GM23338 (cell line): ENCODE measurements at regions not wholly inside any gene's neighbourhood (a gene's known extent, or its start where the extent isn't known, plus 50 kb on each side); places are given as distances from the start of the nearest gene placed in this dataset.

Experiments used
- ATAC-seq: fragments of 200-7000 bp; cut with Tn5 transposase; 3 replicates; pipeline ENCODE4 v1.9.1; 2020
- DNase-seq: peaks from one replicate; pipeline ENCODE4 v3.0.0-alpha.2; 2015; ENCODE audit warnings: low spot score
- H2AFZ ChIP-seq: fragments of 200-600 bp; sonication (generic); 2 replicates; pipeline ENCODE4 v1.8.0; 2016; ENCODE audit warnings: antibody characterized with exemption, mild to moderate bottlenecking, moderate library complexity
- H3F3A ChIP-seq: fragments of 200-600 bp; sonication (generic); replicated peaks from 2 replicates; pipeline ENCODE4 v1.8.0; 2017; ENCODE audit warnings: antibody characterized with exemption, mixed run types, low read depth
- H3K27ac ChIP-seq: fragments of 200-600 bp; sonication (generic); 2 replicates; pipeline ENCODE4 v1.6.1; 2016; ENCODE audit warnings: low read depth
- H3K27me3 ChIP-seq: fragments of 200-600 bp; sonication (generic); 2 replicates; pipeline ENCODE4 v1.8.0; 2016; ENCODE audit warnings: mild to moderate bottlenecking, mixed run types, moderate library complexity; ENCODE audit not compliant: insufficient read depth
- H3K36me3 ChIP-seq: fragments of 200-600 bp; sonication (generic); 2 replicates; pipeline ENCODE4 v1.8.0; 2016; ENCODE audit warnings: mild to moderate bottlenecking; ENCODE audit not compliant: insufficient read depth
- H3K4me1 ChIP-seq: fragments of 200-600 bp; sonication (generic); 2 replicates; pipeline ENCODE4 v1.8.0; 2016; ENCODE audit warnings: mild to moderate bottlenecking, moderate library complexity; ENCODE audit not compliant: insufficient read depth
- H3K4me2 ChIP-seq: fragments of 200-600 bp; sonication (generic); 2 replicates; pipeline ENCODE4 v1.7.1; 2017; ENCODE audit warnings: mixed run types
- H3K4me3 ChIP-seq: fragments of 200-600 bp; sonication (generic); 2 replicates; pipeline ENCODE4 v1.6.1; 2016; ENCODE audit warnings: mixed run types
- H3K79me2 ChIP-seq: fragments of 200-600 bp; sonication (generic); replicated peaks from 2 replicates; pipeline ENCODE4 v1.8.0; 2017; ENCODE audit warnings: mild to moderate bottlenecking; ENCODE audit not compliant: insufficient read depth
- H3K9me2 ChIP-seq: fragments of 200-600 bp; sonication (generic); 2 replicates; pipeline ENCODE4 v1.8.0; 2017; ENCODE audit not compliant: insufficient read depth
- H4K20me1 ChIP-seq: fragments of 200-600 bp; sonication (generic); replicated peaks from 2 replicates; pipeline ENCODE4 v1.8.0; 2017; ENCODE audit warnings: mild to moderate bottlenecking; ENCODE audit not compliant: insufficient read depth
- H3K27ac Mint-ChIP-seq: 2 replicates; pipeline ENCODE4 v1.8.0; 2020; ENCODE audit warnings: inconsistent platforms, mild to moderate bottlenecking, moderate library complexity, mixed read lengths
- H3K27me3 Mint-ChIP-seq: 3 replicates; pipeline ENCODE4 v1.8.0; 2022; ENCODE audit warnings: low read depth, mild to moderate bottlenecking, moderate library complexity, mixed read lengths, inconsistent platforms; ENCODE audit not compliant: insufficient read depth, poor library complexity
- H3K36me3 Mint-ChIP-seq: 3 replicates; pipeline ENCODE4 v1.8.0; 2021; ENCODE audit warnings: low read depth, mild to moderate bottlenecking, inconsistent platforms, moderate library complexity, mixed read lengths
- H3K4me1 Mint-ChIP-seq: 3 replicates; pipeline ENCODE4 v1.8.0; 2020; ENCODE audit warnings: mild to moderate bottlenecking, inconsistent platforms, mixed read lengths
- H3K4me3 Mint-ChIP-seq: 3 replicates; pipeline ENCODE4 v1.8.0; 2021; ENCODE audit warnings: moderate library complexity, mild to moderate bottlenecking, inconsistent platforms, mixed read lengths
- H3K9me3 Mint-ChIP-seq: 3 replicates; pipeline ENCODE4 v1.8.0; 2020; ENCODE audit warnings: moderate library complexity, mild to moderate bottlenecking, inconsistent platforms, mixed read lengths
- EZH2 ChIP-seq: fragments of 200-600 bp; sonication (generic); IDR thresholded peaks from one replicate; pipeline ENCODE4 v1.8.0; 2017; ENCODE audit warnings: antibody characterized with exemption, mild to moderate bottlenecking, low read depth; ENCODE audit not compliant: unreplicated experiment
- EZH2phosphoT487 ChIP-seq: fragments of 200-600 bp; sonication (generic); IDR thresholded peaks from one replicate; pipeline ENCODE4 v1.8.1; 2018; ENCODE audit warnings: antibody characterized with exemption; ENCODE audit not compliant: unreplicated experiment
- JUNB ChIP-seq: IDR thresholded peaks from one replicate; pipeline ENCODE4 v1.6.1; 2016; ENCODE audit warnings: antibody characterized with exemption; ENCODE audit not compliant: unreplicated experiment
- NANOG ChIP-seq: IDR thresholded peaks from 2 replicates; pipeline ENCODE4 v1.6.1; 2016; ENCODE audit warnings: antibody characterized with exemption, borderline replicate concordance
- POLR2AphosphoS5 ChIP-seq: IDR thresholded peaks from 2 replicates; pipeline ENCODE4 v1.6.1; 2016; ENCODE audit warnings: antibody characterized with exemption, low read depth
- ZNF114 ChIP-seq: fragments of 250-450 bp; sonication (Bioruptor Pico); IDR thresholded peaks from 2 replicates; pipeline ENCODE4 v1.5.0; 2020; ENCODE audit warnings: mild to moderate bottlenecking, moderate library complexity
- ZNF331 ChIP-seq: fragments of 250-450 bp; sonication (Bioruptor Pico); IDR thresholded peaks from 2 replicates; pipeline ENCODE4 v1.5.0; 2020; ENCODE audit warnings: low read depth, mild to moderate bottlenecking, moderate library complexity
- TF ChIP-seq, protein P1 (sequence below): IDR thresholded peaks from one replicate; pipeline ENCODE4 v1.6.1; 2018; ENCODE audit warnings: antibody characterized with exemption; ENCODE audit not compliant: unreplicated experiment
- TF ChIP-seq, protein P2 (sequence below): fragments of 250-450 bp; sonication (Bioruptor Pico); IDR thresholded peaks from 2 replicates; pipeline ENCODE4 v1.5.0; 2020; ENCODE audit warnings: mild to moderate bottlenecking, moderate library complexity

DNA sequence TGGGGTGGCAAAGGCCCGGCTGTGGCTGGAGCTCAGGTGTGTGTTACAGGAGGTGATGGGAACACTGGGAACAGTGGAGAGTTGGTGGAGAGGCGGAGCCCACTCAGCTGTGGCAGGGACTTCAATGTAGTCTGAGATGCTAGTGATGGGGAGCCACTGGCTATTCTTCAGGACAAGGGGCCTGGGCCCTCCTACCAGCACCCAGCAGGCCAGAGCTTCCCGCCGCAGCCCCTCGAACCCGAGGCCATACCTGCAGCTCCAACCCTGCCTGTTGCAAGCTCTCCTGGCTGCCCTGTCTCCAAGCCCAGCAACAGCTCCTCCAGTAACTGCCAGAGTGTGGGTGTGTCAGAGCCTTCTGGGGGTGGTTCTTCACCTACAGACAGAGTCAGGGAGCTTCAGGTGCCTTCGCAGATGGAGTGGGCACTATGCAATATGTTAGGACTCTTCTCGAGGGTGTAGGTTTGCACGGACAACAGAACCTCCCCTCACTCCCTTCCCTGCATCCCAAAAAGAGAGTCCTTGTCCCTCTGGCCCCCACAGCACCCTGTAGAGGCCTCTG, 146.2 kb upstream of the MLN start:
- H3K4me1 Mint-ChIP-seq = peaks cover 33% of the 10 kb centered on the region
- no peaks in the 10 kb centered on the region for H3K36me3 Mint-ChIP-seq
- H3K27ac ChIP-seq = no peak overlapping the region
- H3K27me3 Mint-ChIP-seq = peaks cover 24% of the 10 kb centered on the region
- H3K27ac Mint-ChIP-seq = no peak overlapping the region
- TF ChIP-seq ZNF331 (no peak), POLR2AphosphoS5 (no peak), EZH2phosphoT487 (no peak), EZH2 (no peak), JUNB (no peak), ZNF114 (CRISPR knock-in tag) (no peak), NANOG (no peak)
- TF ChIP-seq, protein P1, sequence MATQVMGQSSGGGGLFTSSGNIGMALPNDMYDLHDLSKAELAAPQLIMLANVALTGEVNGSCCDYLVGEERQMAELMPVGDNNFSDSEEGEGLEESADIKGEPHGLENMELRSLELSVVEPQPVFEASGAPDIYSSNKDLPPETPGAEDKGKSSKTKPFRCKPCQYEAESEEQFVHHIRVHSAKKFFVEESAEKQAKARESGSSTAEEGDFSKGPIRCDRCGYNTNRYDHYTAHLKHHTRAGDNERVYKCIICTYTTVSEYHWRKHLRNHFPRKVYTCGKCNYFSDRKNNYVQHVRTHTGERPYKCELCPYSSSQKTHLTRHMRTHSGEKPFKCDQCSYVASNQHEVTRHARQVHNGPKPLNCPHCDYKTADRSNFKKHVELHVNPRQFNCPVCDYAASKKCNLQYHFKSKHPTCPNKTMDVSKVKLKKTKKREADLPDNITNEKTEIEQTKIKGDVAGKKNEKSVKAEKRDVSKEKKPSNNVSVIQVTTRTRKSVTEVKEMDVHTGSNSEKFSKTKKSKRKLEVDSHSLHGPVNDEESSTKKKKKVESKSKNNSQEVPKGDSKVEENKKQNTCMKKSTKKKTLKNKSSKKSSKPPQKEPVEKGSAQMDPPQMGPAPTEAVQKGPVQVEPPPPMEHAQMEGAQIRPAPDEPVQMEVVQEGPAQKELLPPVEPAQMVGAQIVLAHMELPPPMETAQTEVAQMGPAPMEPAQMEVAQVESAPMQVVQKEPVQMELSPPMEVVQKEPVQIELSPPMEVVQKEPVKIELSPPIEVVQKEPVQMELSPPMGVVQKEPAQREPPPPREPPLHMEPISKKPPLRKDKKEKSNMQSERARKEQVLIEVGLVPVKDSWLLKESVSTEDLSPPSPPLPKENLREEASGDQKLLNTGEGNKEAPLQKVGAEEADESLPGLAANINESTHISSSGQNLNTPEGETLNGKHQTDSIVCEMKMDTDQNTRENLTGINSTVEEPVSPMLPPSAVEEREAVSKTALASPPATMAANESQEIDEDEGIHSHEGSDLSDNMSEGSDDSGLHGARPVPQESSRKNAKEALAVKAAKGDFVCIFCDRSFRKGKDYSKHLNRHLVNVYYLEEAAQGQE = no peak
- TF ChIP-seq, protein P2, sequence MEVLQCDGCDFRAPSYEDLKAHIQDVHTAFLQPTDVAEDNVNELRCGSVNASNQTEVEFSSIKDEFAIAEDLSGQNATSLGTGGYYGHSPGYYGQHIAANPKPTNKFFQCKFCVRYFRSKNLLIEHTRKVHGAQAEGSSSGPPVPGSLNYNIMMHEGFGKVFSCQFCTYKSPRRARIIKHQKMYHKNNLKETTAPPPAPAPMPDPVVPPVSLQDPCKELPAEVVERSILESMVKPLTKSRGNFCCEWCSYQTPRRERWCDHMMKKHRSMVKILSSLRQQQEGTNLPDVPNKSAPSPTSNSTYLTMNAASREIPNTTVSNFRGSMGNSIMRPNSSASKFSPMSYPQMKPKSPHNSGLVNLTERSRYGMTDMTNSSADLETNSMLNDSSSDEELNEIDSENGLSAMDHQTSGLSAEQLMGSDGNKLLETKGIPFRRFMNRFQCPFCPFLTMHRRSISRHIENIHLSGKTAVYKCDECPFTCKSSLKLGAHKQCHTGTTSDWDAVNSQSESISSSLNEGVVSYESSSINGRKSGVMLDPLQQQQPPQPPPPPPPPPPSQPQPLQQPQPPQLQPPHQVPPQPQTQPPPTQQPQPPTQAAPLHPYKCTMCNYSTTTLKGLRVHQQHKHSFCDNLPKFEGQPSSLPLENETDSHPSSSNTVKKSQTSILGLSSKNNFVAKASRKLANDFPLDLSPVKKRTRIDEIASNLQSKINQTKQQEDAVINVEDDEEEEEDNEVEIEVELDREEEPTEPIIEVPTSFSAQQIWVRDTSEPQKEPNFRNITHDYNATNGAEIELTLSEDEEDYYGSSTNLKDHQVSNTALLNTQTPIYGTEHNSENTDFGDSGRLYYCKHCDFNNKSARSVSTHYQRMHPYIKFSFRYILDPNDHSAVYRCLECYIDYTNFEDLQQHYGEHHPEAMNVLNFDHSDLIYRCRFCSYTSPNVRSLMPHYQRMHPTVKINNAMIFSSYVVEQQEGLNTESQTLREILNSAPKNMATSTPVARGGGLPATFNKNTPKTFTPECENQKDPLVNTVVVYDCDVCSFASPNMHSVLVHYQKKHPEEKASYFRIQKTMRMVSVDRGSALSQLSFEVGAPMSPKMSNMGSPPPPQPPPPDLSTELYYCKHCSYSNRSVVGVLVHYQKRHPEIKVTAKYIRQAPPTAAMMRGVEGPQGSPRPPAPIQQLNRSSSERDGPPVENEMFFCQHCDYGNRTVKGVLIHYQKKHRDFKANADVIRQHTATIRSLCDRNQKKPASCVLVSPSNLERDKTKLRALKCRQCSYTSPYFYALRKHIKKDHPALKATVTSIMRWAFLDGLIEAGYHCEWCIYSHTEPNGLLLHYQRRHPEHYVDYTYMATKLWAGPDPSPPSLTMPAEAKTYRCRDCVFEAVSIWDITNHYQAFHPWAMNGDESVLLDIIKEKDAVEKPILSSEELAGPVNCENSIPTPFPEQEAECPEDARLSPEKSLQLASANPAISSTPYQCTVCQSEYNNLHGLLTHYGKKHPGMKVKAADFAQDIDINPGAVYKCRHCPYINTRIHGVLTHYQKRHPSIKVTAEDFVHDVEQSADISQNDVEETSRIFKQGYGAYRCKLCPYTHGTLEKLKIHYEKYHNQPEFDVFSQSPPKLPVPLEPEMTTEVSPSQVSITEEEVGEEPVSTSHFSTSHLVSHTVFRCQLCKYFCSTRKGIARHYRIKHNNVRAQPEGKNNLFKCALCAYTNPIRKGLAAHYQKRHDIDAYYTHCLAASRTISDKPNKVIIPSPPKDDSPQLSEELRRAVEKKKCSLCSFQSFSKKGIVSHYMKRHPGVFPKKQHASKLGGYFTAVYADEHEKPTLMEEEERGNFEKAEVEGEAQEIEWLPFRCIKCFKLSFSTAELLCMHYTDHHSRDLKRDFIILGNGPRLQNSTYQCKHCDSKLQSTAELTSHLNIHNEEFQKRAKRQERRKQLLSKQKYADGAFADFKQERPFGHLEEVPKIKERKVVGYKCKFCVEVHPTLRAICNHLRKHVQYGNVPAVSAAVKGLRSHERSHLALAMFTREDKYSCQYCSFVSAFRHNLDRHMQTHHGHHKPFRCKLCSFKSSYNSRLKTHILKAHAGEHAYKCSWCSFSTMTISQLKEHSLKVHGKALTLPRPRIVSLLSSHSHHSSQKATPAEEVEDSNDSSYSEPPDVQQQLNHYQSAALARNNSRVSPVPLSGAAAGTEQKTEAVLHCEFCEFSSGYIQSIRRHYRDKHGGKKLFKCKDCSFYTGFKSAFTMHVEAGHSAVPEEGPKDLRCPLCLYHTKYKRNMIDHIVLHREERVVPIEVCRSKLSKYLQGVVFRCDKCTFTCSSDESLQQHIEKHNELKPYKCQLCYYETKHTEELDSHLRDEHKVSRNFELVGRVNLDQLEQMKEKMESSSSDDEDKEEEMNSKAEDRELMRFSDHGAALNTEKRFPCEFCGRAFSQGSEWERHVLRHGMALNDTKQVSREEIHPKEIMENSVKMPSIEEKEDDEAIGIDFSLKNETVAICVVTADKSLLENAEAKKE (CRISPR knock-in tag) = no peak
- H3F3A ChIP-seq = no peaks in the 10 kb centered on the region
- no peaks in the 10 kb centered on the region for H3K9me2 ChIP-seq
- H3K9me3 Mint-ChIP-seq = no peaks in the 10 kb centered on the region
- DNase-seq (no peak), ATAC-seq (peak; percentile 10; the same call in 1 of the 3 replicates)
- no peaks in the 10 kb centered on the region for H3K27me3 ChIP-seq
- H3K36me3 ChIP-seq = no peaks in the 10 kb centered on the region
- H3K4me3 ChIP-seq = no peak overlapping the region
- no peak overlapping the region for H3K4me3 Mint-ChIP-seq
- H3K4me1 ChIP-seq = peaks cover 5% of the 10 kb centered on the region
- H2AFZ ChIP-seq = no peak overlapping the region
- no peaks in the 10 kb centered on the region for H4K20me1 ChIP-seq
- H3K79me2 ChIP-seq = no peaks in the 10 kb centered on the region
- H3K4me2 ChIP-seq = no peak overlapping the region
